HCT116 (cell line): ENCODE measurements at regions not wholly inside any gene's neighbourhood (a gene's known extent, or its start where the extent isn't known, plus 50 kb on each side); places are given as distances from the start of the nearest gene placed in this dataset.

Experiments
- ATAC-seq: fragments of 200-7000 bp; cut with Tn5 transposase; 2 replicates; pipeline ENCODE4 v1.9.1; 2020; ENCODE audit warnings: mild to moderate bottlenecking, moderate library complexity
- BruUV-seq: library from RNA; stranded (reverse); fragments of 400-500 nt; replicated peaks from 2 replicates; lab custom pipeline; 2021; lab: Mats Ljungman, UMichigan
- CTCF ChIA-PET: fragments of 300-600 bp; sonication (Branson Sonifier 250); formaldehyde crosslinking; loops from one replicate; lab custom pipeline; 2021; ENCODE audit warnings: antibody characterized with exemption; lab: Charles Lee
- POLR2A ChIA-PET: fragments of 300-600, 350-600 bp; sonication (Branson Sonifier 250); formaldehyde crosslinking; loops from one replicate; lab custom pipeline; 2021; ENCODE audit warnings: antibody characterized with exemption; lab: Charles Lee
- RAD21 ChIA-PET, 2 experiments: fragments of 300-600 bp; sonication (Branson Sonifier 250); formaldehyde crosslinking; loops; one replicate each; lab custom pipeline; 2023; ENCODE audit warnings: low total read pairs in 2 of 2; ENCODE audit not compliant: uncharacterized antibody in 2 of 2, unreplicated experiment in 2 of 2, low non-redundant PET in 1 of 2; lab: Charles Lee
- DNase-seq: peaks from one replicate; pipeline ENCODE4 v3.0.0-alpha.2; 2010; ENCODE audit warnings: low read depth, low spot score
- H2AFZ ChIP-seq: fragments of 200-600 bp; shearing (Covaris generic), sonication (generic); 2 replicates; pipeline ENCODE4 v1.6.1; 2017; ENCODE audit warnings: low read depth, mixed run types, mixed read lengths, antibody characterized with exemption, low read length; ENCODE audit not compliant: poor library complexity, severe bottlenecking
- H3K27ac ChIP-seq: 2 replicates; pipeline ENCODE4 v1.5.1; 2012; ENCODE audit warnings: low read depth, low read length
- H3K27me3 ChIP-seq: fragments of 200-600 bp; sonication (generic); 2 replicates; pipeline ENCODE4 v1.6.1; 2016; ENCODE audit warnings: mixed run types, low read length, mixed read lengths; ENCODE audit not compliant: insufficient read depth
- H3K36me3 ChIP-seq, 2 experiments: fragments of 200-500 bp in 1 of 2; fragments of 200-600 bp in 1 of 2; sonication (Bioruptor generic) in 1 of 2; sonication (generic) in 1 of 2; 2 replicates each; pipeline versions ENCODE4 v1.5.1 to v1.6.1; 2014 to 2016; ENCODE audit warnings: low read length in 2 of 2, inconsistent platforms in 1 of 2, mixed read lengths in 1 of 2, mixed run types in 1 of 2; ENCODE audit not compliant: insufficient read depth in 2 of 2, control insufficient read depth in 1 of 2
- H3K4me1 ChIP-seq, 2 experiments: fragments of 200-600 bp in 1 of 2; sonication (generic) in 1 of 2; 2 replicates each; pipeline versions ENCODE4 v1.5.1 to v1.6.1; 2012 to 2017; ENCODE audit warnings: low read length in 2 of 2, inconsistent platforms in 1 of 2, mild to moderate bottlenecking in 1 of 2, mixed read lengths in 1 of 2, mixed run types in 1 of 2, moderate library complexity in 1 of 2; ENCODE audit not compliant: insufficient read depth in 2 of 2, control insufficient read depth in 1 of 2
- H3K4me2 ChIP-seq: fragments of 200-600 bp; sonication (generic); 2 replicates; pipeline ENCODE4 v1.6.1; 2017; ENCODE audit warnings: mixed run types, low read length, mixed read lengths
- H3K4me3 ChIP-seq, 2 experiments: fragments of 200-600 bp in 1 of 2; sonication (generic) in 1 of 2; replicated peaks in 1 of 2; 2 replicates each; pipeline ENCODE4 v1.5.1; 2011 to 2016; ENCODE audit warnings: low read length in 2 of 2, control low read depth in 1 of 2, low read depth in 1 of 2, mild to moderate bottlenecking in 1 of 2, mixed read lengths in 1 of 2, mixed run types in 1 of 2
- H3K79me2 ChIP-seq: fragments of 200-600 bp; sonication (generic); 2 replicates; pipeline ENCODE4 v1.6.1; 2017; ENCODE audit warnings: mild to moderate bottlenecking, mixed run types, low read length, moderate library complexity, mixed read lengths; ENCODE audit not compliant: insufficient read depth
- H3K9ac ChIP-seq: fragments of 200-600 bp; sonication (generic); 2 replicates; pipeline ENCODE4 v1.6.1; 2016; ENCODE audit warnings: low read length, mixed read lengths
- H3K9me2 ChIP-seq: fragments of 200-600 bp; sonication (generic), shearing (Covaris generic); 2 replicates; pipeline ENCODE4 v1.6.1; 2017; ENCODE audit warnings: mixed run types, mild to moderate bottlenecking, moderate library complexity; ENCODE audit not compliant: insufficient read depth
- H3K9me3 ChIP-seq, 2 experiments: fragments of 200-500 bp in 1 of 2; fragments of 200-600 bp in 1 of 2; sonication (Bioruptor generic) in 1 of 2; sonication (generic) in 1 of 2; 2 replicates each; pipeline ENCODE4 v1.6.1; 2014 to 2017; ENCODE audit warnings: low read length in 2 of 2, mixed read lengths in 2 of 2, inconsistent platforms in 1 of 2, low read depth in 1 of 2, mild to moderate bottlenecking in 1 of 2, mixed run types in 1 of 2, moderate library complexity in 1 of 2; ENCODE audit not compliant: control insufficient read depth in 1 of 2, insufficient read depth in 1 of 2
- H4K20me1 ChIP-seq: fragments of 200-600 bp; sonication (generic), shearing (Covaris generic); 2 replicates; pipeline ENCODE4 v1.6.1; 2017; ENCODE audit warnings: mixed run types, mild to moderate bottlenecking, moderate library complexity; ENCODE audit not compliant: insufficient read depth
- CTCF ChIP-seq, 3 experiments: fragments of 200-600 bp in 1 of 3; sonication (generic) in 1 of 3; IDR thresholded peaks in 2 of 3; conservative IDR thresholded peaks in 1 of 3; 2 replicates each; pipeline ENCODE4 v1.5.1; 2012 to 2017; ENCODE audit warnings: low read depth in 2 of 3, low read length in 2 of 3, antibody characterized with exemption in 1 of 3, borderline replicate concordance in 1 of 3, control low read depth in 1 of 3, mild to moderate bottlenecking in 1 of 3, mixed read lengths in 1 of 3, mixed run types in 1 of 3, moderate library complexity in 1 of 3; ENCODE audit not compliant: insufficient read depth in 1 of 3
- intact Hi-C: fragments of 100-400 bp; cut with micrococcal nuclease; formaldehyde crosslinking; loops from 2 replicates; pipeline ENCODE4 v1.10.0; 2022
- TF ChIP-seq, protein P1 (sequence below): IDR thresholded peaks from 2 replicates; pipeline ENCODE4 v1.6.1; 2012; ENCODE audit warnings: low read depth
- TF ChIP-seq, protein P2 (sequence below): IDR thresholded peaks from 2 replicates; pipeline ENCODE4 v1.6.1; 2012

DNA sequence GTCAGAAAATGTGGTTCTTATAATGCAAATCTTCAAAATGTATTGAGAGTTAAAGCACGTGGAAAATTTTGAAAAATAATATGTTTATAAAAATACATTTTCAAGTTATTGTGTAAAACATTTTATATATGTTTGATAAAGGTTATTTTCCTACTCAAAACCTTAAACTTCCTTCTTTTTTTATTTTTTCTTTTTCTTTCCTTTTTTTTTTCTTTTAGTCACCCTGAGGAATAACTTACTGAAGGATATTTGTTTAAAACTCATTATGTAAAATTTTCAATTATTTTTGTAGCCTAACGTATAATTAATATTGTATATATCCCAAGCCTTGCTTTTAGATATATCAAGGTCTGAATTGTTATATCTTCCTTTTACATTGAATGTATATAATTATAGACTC lies 346.8 kb upstream of the GYPC start:
- BruUV-seq = no TSS peak
- ChIA-PET POLR2A (no interaction called here), CTCF (no interaction called here), RAD21 (no interaction called here)
- H2AFZ ChIP-seq = no peak overlapping the region
- H3K27ac ChIP-seq = no peak overlapping the region
- H3K9me2 ChIP-seq = no peaks in the 10 kb centered on the region
- H3K36me3 ChIP-seq = no peaks in the 10 kb centered on the region
- intact Hi-C loops = no loop called here
- H4K20me1 ChIP-seq = no peaks in the 10 kb centered on the region
- H3K27me3 ChIP-seq = no peaks in the 10 kb centered on the region
- ATAC-seq = no peak
- H3K79me2 ChIP-seq = no peaks in the 10 kb centered on the region
- H3K4me2 ChIP-seq = no peak overlapping the region
- TF ChIP-seq CTCF (IDR thresholded peaks at IDR 0.05 in 2 of 3, conservative IDR thresholded peaks at IDR 0.05 in 1 of 3; ENCODE audit: borderline replicate concordance in 1 of 3, insufficient read depth in 1 of 3, low read depth in 2 of 3, low read length in 2 of 3) = no peak
- TF ChIP-seq, protein P1, sequence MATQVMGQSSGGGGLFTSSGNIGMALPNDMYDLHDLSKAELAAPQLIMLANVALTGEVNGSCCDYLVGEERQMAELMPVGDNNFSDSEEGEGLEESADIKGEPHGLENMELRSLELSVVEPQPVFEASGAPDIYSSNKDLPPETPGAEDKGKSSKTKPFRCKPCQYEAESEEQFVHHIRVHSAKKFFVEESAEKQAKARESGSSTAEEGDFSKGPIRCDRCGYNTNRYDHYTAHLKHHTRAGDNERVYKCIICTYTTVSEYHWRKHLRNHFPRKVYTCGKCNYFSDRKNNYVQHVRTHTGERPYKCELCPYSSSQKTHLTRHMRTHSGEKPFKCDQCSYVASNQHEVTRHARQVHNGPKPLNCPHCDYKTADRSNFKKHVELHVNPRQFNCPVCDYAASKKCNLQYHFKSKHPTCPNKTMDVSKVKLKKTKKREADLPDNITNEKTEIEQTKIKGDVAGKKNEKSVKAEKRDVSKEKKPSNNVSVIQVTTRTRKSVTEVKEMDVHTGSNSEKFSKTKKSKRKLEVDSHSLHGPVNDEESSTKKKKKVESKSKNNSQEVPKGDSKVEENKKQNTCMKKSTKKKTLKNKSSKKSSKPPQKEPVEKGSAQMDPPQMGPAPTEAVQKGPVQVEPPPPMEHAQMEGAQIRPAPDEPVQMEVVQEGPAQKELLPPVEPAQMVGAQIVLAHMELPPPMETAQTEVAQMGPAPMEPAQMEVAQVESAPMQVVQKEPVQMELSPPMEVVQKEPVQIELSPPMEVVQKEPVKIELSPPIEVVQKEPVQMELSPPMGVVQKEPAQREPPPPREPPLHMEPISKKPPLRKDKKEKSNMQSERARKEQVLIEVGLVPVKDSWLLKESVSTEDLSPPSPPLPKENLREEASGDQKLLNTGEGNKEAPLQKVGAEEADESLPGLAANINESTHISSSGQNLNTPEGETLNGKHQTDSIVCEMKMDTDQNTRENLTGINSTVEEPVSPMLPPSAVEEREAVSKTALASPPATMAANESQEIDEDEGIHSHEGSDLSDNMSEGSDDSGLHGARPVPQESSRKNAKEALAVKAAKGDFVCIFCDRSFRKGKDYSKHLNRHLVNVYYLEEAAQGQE = no peak
- TF ChIP-seq, protein P2, sequence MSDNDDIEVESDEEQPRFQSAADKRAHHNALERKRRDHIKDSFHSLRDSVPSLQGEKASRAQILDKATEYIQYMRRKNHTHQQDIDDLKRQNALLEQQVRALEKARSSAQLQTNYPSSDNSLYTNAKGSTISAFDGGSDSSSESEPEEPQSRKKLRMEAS = no peak
- H3K9ac ChIP-seq = no peak overlapping the region
- DNase-seq = no peak
- H3K4me1 ChIP-seq = no peaks in the 10 kb centered on the region
- peaks cover 4 to 13% of the 10 kb centered on the region in 2 experiments; a peak in 3 of 4 replicates for H3K9me3 ChIP-seq
- H3K4me3 ChIP-seq = no peak overlapping the region
